Osteocyte (in vitro differentiated cells): ENCODE measurements at regions not wholly inside any gene's neighbourhood (a gene's known extent, or its start where the extent isn't known, plus 50 kb on each side); places are given as distances from the start of the nearest gene placed in this dataset.

Experiments
- DNase-seq: peaks from one replicate; pipeline ENCODE4 v3.0.0; 2021; ENCODE audit warnings: mixed read lengths; ENCODE audit not compliant: unreplicated experiment; ENCODE audit errors: extremely low spot score
- H3K27ac Mint-ChIP-seq: one replicate; pipeline ENCODE4 v1.8.0; 2021; ENCODE audit warnings: mild to moderate bottlenecking, mixed read lengths; ENCODE audit not compliant: unreplicated experiment
- H3K27me3 Mint-ChIP-seq: one replicate; pipeline ENCODE4 v1.8.0; 2021; ENCODE audit warnings: mixed read lengths; ENCODE audit not compliant: unreplicated experiment
- H3K36me3 Mint-ChIP-seq: one replicate; pipeline ENCODE4 v1.8.0; 2021; ENCODE audit warnings: mixed read lengths; ENCODE audit not compliant: unreplicated experiment
- H3K4me1 Mint-ChIP-seq: one replicate; pipeline ENCODE4 v1.8.0; 2021; ENCODE audit warnings: mixed read lengths; ENCODE audit not compliant: unreplicated experiment
- H3K4me3 Mint-ChIP-seq: one replicate; pipeline ENCODE4 v1.8.0; 2021; ENCODE audit warnings: mild to moderate bottlenecking, moderate library complexity, mixed read lengths; ENCODE audit not compliant: unreplicated experiment
- H3K9me3 Mint-ChIP-seq: one replicate; pipeline ENCODE4 v1.8.0; 2021; ENCODE audit warnings: mixed read lengths; ENCODE audit not compliant: unreplicated experiment
- TF ChIP-seq, protein P1 (sequence below): fragments of 200-600 bp; sonication (generic); IDR thresholded peaks from 2 replicates; pipeline ENCODE4 v1.5.0; 2021; ENCODE audit warnings: antibody characterized with exemption, mild to moderate bottlenecking, moderate library complexity

GRCh38 chr21:36207577-36208320 is 51.1 kb downstream of the DOP1B start:
- TF ChIP-seq, protein P1, sequence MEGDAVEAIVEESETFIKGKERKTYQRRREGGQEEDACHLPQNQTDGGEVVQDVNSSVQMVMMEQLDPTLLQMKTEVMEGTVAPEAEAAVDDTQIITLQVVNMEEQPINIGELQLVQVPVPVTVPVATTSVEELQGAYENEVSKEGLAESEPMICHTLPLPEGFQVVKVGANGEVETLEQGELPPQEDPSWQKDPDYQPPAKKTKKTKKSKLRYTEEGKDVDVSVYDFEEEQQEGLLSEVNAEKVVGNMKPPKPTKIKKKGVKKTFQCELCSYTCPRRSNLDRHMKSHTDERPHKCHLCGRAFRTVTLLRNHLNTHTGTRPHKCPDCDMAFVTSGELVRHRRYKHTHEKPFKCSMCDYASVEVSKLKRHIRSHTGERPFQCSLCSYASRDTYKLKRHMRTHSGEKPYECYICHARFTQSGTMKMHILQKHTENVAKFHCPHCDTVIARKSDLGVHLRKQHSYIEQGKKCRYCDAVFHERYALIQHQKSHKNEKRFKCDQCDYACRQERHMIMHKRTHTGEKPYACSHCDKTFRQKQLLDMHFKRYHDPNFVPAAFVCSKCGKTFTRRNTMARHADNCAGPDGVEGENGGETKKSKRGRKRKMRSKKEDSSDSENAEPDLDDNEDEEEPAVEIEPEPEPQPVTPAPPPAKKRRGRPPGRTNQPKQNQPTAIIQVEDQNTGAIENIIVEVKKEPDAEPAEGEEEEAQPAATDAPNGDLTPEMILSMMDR: no peak
- H3K27ac Mint-ChIP-seq: peak overlapping the region; percentile 56
- no peaks in the 10 kb centered on the region for H3K36me3 Mint-ChIP-seq
- H3K4me3 Mint-ChIP-seq: no peak overlapping the region
- no peak for DNase-seq
- H3K9me3 Mint-ChIP-seq: no peaks in the 10 kb centered on the region
- peaks cover 66% of the 10 kb centered on the region for H3K4me1 Mint-ChIP-seq
- H3K27me3 Mint-ChIP-seq: no peaks in the 10 kb centered on the region

GRCh38 chr21:36208326-36209013 is 51.8 kb downstream of the DOP1B start:
- Mint-ChIP-seq H3K36me3 (no peaks in the 10 kb centered on the region), H3K4me3 (no peak overlapping the region), H3K27ac (no peak overlapping the region), H3K4me1 (peaks cover 59% of the 10 kb centered on the region), H3K9me3 (no peaks in the 10 kb centered on the region), H3K27me3 (no peaks in the 10 kb centered on the region)
- TF ChIP-seq, protein P1: no peak
- no peak for DNase-seq

- peaks cover 5% of the 10 kb centered on the region for H3K36me3 Mint-ChIP-seq
- TF ChIP-seq, protein P1: peak; percentile 51
- no peak overlapping the region for H3K4me3 Mint-ChIP-seq
- peak overlapping the region; percentile 76 for H3K27ac Mint-ChIP-seq
- H3K4me1 Mint-ChIP-seq: peaks cover 51% of the 10 kb centered on the region
- no peaks in the 10 kb centered on the region for H3K27me3 Mint-ChIP-seq
- H3K9me3 Mint-ChIP-seq: no peaks in the 10 kb centered on the region
- DNase-seq: no peak
These were observed 53.1 kb downstream of the DOP1B start for GRCh38 chr21:36209626-36210171.

DNA sequence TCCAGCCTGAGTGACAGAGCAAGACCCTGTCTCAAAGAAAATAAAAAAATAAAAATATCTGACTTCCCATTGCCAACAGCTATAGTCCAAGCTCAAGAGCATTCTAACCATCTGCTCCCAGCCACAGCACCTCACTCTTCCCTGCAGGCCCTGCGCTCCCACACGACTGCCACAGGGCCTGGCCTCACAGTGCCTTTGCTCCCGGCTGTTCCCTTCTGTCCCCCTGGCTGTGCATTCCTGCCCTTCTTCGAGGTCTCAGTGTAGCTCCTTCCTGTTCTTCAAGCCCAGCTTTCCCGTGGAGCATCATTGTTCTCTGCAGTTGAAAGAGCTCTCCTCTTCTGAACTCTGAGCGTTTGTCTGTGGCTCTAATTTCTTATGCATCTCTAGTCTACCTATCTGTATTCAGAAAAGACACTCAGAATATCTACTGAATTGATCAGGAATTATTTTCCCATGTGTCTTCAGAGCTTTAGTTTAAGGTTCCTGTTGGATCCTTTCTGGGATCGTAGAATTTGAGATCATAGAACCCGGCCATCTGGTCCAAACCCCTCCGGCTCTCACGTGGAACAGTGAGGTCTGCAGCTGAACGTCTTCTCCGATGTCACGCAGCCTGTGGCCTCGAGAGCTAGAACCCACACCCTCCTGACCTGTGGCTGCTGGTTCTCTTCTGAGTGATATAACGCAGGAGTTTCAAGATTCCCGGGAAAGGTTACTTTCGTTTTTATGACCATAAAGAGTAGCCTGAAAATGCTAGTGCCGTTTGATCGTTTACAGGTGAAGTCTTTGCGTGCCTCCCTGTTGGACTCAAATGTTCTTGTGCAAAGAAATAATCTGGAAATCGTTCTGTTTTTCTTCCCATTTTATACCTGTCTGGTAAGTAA is 54.4 kb downstream of the DOP1B start:
- TF ChIP-seq, protein P1: no peak
- peak overlapping the region; percentile 11 for H3K4me3 Mint-ChIP-seq
- H3K9me3 Mint-ChIP-seq: no peaks in the 10 kb centered on the region
- peaks cover 46% of the 10 kb centered on the region for H3K4me1 Mint-ChIP-seq
- peak overlapping the region; percentile 76 for H3K27ac Mint-ChIP-seq
- no peak for DNase-seq
- H3K36me3 Mint-ChIP-seq: peaks cover 5% of the 10 kb centered on the region
- no peaks in the 10 kb centered on the region for H3K27me3 Mint-ChIP-seq
